WTC11 (cell line): ENCODE measurements at regions not wholly inside any gene's neighbourhood (a gene's known extent, or its start where the extent isn't known, plus 50 kb on each side); places are given as distances from the start of the nearest gene placed in this dataset.

Source experiments
- ATAC-seq: fragments of 200-7000 bp; cut with Tn5 transposase; 2 replicates; pipeline ENCODE4 v1.10.0; 2021; ENCODE audit warnings: mild to moderate bottlenecking, moderate library complexity
- CTCF ChIA-PET: fragments of 300-600 bp; sonication (Branson Sonifier 250); formaldehyde crosslinking; loops from one replicate; lab custom pipeline; 2021; ENCODE audit warnings: antibody characterized with exemption; lab: Charles Lee
- POLR2A ChIA-PET: fragments of 350-600 bp; sonication (Branson Sonifier 250); formaldehyde crosslinking; loops from one replicate; lab custom pipeline; 2021; ENCODE audit warnings: antibody characterized with exemption; lab: Charles Lee
- DNase-seq: peaks from one replicate; pipeline ENCODE4 v3.0.0; 2021; ENCODE audit warnings: low spot score
- H3K27ac Mint-ChIP-seq: 2 replicates; pipeline ENCODE4 v1.8.0; 2021; ENCODE audit warnings: mixed read lengths
- H3K27me3 Mint-ChIP-seq: 2 replicates; pipeline ENCODE4 v1.8.0; 2021; ENCODE audit warnings: low read depth, mild to moderate bottlenecking, moderate library complexity, mixed read lengths
- H3K36me3 Mint-ChIP-seq: 2 replicates; pipeline ENCODE4 v1.8.0; 2021; ENCODE audit warnings: mixed read lengths
- H3K4me1 Mint-ChIP-seq: 2 replicates; pipeline ENCODE4 v1.8.0; 2022; ENCODE audit warnings: mixed read lengths
- H3K4me3 Mint-ChIP-seq: 2 replicates; pipeline ENCODE4 v1.8.0; 2021; ENCODE audit warnings: mild to moderate bottlenecking, moderate library complexity, mixed read lengths
- H3K9me3 Mint-ChIP-seq: 2 replicates; pipeline ENCODE4 v1.8.0; 2021; ENCODE audit warnings: mixed read lengths
- AR ChIP-seq: fragments of 250-450 bp; sonication (Bioruptor Pico); IDR thresholded peaks from 2 replicates; pipeline ENCODE4 v1.9.0; 2021; ENCODE audit warnings: mild to moderate bottlenecking
- CREM ChIP-seq: sonication (generic); formaldehyde crosslinking; IDR thresholded peaks from 2 replicates; pipeline ENCODE4 v1.8.1; 2022; ENCODE audit warnings: mild to moderate bottlenecking, missing genetic modification reagents, moderate library complexity
- E2F1 ChIP-seq: sonication (generic); formaldehyde crosslinking; IDR thresholded peaks from 2 replicates; pipeline ENCODE4 v1.8.0; 2022; ENCODE audit warnings: mild to moderate bottlenecking, missing genetic modification reagents
- E2F4 ChIP-seq: sonication (generic); formaldehyde crosslinking; IDR thresholded peaks from 2 replicates; pipeline ENCODE4 v1.8.1; 2022; ENCODE audit warnings: low read depth, mild to moderate bottlenecking, moderate library complexity, missing genetic modification reagents, borderline replicate concordance
- ELF4 ChIP-seq: sonication (generic); formaldehyde crosslinking; IDR thresholded peaks from 2 replicates; pipeline ENCODE4 v1.8.1; 2022; ENCODE audit warnings: low read depth, mild to moderate bottlenecking, moderate library complexity, missing genetic modification reagents
- ETV6 ChIP-seq: sonication (generic); formaldehyde crosslinking; IDR thresholded peaks from 2 replicates; pipeline ENCODE4 v1.8.1; 2022; ENCODE audit warnings: mild to moderate bottlenecking, missing genetic modification reagents
- FOXK1 ChIP-seq: sonication (generic); formaldehyde crosslinking; IDR thresholded peaks from 2 replicates; pipeline ENCODE4 v1.8.0; 2022; ENCODE audit warnings: mild to moderate bottlenecking, moderate library complexity, missing genetic modification reagents
- GABPB1 ChIP-seq: sonication (generic); formaldehyde crosslinking; IDR thresholded peaks from 2 replicates; pipeline ENCODE4 v1.8.1; 2023; ENCODE audit warnings: mild to moderate bottlenecking, missing genetic modification reagents
- GRHL2 ChIP-seq: fragments of 250-450 bp; sonication (Bioruptor Pico); IDR thresholded peaks from 2 replicates; pipeline ENCODE4 v1.8.0; 2022; ENCODE audit warnings: mild to moderate bottlenecking, moderate library complexity; ENCODE audit not compliant: insufficient replicate concordance, severe bottlenecking
- IRF1 ChIP-seq: sonication (generic); formaldehyde crosslinking; IDR thresholded peaks from 2 replicates; pipeline ENCODE4 v1.8.0; 2023; ENCODE audit warnings: missing genetic modification reagents
- IRF2 ChIP-seq: sonication (generic); formaldehyde crosslinking; IDR thresholded peaks from 2 replicates; pipeline ENCODE4 v1.8.0; 2022; ENCODE audit warnings: low read depth, missing genetic modification reagents, borderline replicate concordance
- JUN ChIP-seq: sonication (generic); formaldehyde crosslinking; IDR thresholded peaks from 2 replicates; pipeline ENCODE4 v1.8.0; 2023; ENCODE audit warnings: mild to moderate bottlenecking, missing genetic modification reagents
- PRDM15 ChIP-seq: sonication (generic); formaldehyde crosslinking; IDR thresholded peaks from 2 replicates; pipeline ENCODE4 v1.8.0; 2022; ENCODE audit warnings: missing genetic modification reagents
- PREB ChIP-seq: sonication (generic); formaldehyde crosslinking; IDR thresholded peaks from 2 replicates; pipeline ENCODE4 v1.8.1; 2022; ENCODE audit warnings: mild to moderate bottlenecking, missing genetic modification reagents, moderate library complexity, borderline replicate concordance
- RORB ChIP-seq: fragments of 250-450 bp; sonication (Bioruptor Pico); IDR thresholded peaks from 2 replicates; pipeline ENCODE4 v1.9.0; 2021; ENCODE audit warnings: mild to moderate bottlenecking
- TCF7 ChIP-seq: sonication (generic); formaldehyde crosslinking; IDR thresholded peaks from 2 replicates; pipeline ENCODE4 v1.8.0; 2022; ENCODE audit warnings: mild to moderate bottlenecking, low read depth, missing genetic modification reagents, moderate library complexity
- TEAD1 ChIP-seq: sonication (generic); formaldehyde crosslinking; IDR thresholded peaks from 2 replicates; pipeline ENCODE4 v1.8.0; 2022; ENCODE audit warnings: mild to moderate bottlenecking, missing genetic modification reagents
- TEAD4 ChIP-seq: sonication (generic); formaldehyde crosslinking; IDR thresholded peaks from 2 replicates; pipeline ENCODE4 v1.8.0; 2022; ENCODE audit warnings: mild to moderate bottlenecking, missing genetic modification reagents
- USF2 ChIP-seq: sonication (generic); formaldehyde crosslinking; IDR thresholded peaks from 2 replicates; pipeline ENCODE4 v1.8.1; 2023; ENCODE audit warnings: mild to moderate bottlenecking, missing genetic modification reagents, moderate library complexity
- ZBTB21 ChIP-seq: sonication (generic); formaldehyde crosslinking; IDR thresholded peaks from 2 replicates; pipeline ENCODE4 v1.8.1; 2023; ENCODE audit warnings: mild to moderate bottlenecking, missing genetic modification reagents, borderline replicate concordance
- ZBTB43 ChIP-seq: sonication (generic); formaldehyde crosslinking; IDR thresholded peaks from 2 replicates; pipeline ENCODE4 v1.8.1; 2023; ENCODE audit warnings: mild to moderate bottlenecking, missing genetic modification reagents
- ZNF219 ChIP-seq: sonication (generic); formaldehyde crosslinking; IDR thresholded peaks from 2 replicates; pipeline ENCODE4 v1.8.0; 2023; ENCODE audit warnings: missing genetic modification reagents, mild to moderate bottlenecking, borderline replicate concordance
- ZNF317 ChIP-seq: sonication (generic); formaldehyde crosslinking; IDR thresholded peaks from 2 replicates; pipeline ENCODE4 v1.8.1; 2023; ENCODE audit warnings: low read depth, mild to moderate bottlenecking, moderate library complexity, missing genetic modification reagents, borderline replicate concordance
- ZNF416 ChIP-seq: fragments of 250-450 bp; sonication (Bioruptor Pico); IDR thresholded peaks from 2 replicates; pipeline ENCODE4 v1.9.0; 2021; ENCODE audit warnings: mild to moderate bottlenecking, inconsistent platforms

- DNase-seq, result no peak
- no peaks in the 10 kb centered on the region for H3K4me1 Mint-ChIP-seq
- TF ChIP-seq PREB (CRISPR knock-in tag), result no peak
- no peak for TF ChIP-seq E2F1
- TF ChIP-seq ZNF219, result no peak
- TF ChIP-seq GABPB1 (CRISPR knock-in tag), result no peak
- no peak for TF ChIP-seq TEAD1 (CRISPR knock-in tag)
- TF ChIP-seq GRHL2 (CRISPR knock-in tag), result no peak
- TF ChIP-seq ZNF416 (CRISPR knock-in tag), result no peak
- TF ChIP-seq RORB (CRISPR knock-in tag), result no peak
- no peak for TF ChIP-seq CREM (CRISPR knock-in tag)
- TF ChIP-seq PRDM15 (CRISPR knock-in tag), result no peak
- TF ChIP-seq AR (CRISPR knock-in tag), result no peak
- no peak for TF ChIP-seq JUN (CRISPR knock-in tag)
- no peak for TF ChIP-seq ETV6 (CRISPR knock-in tag)
- TF ChIP-seq USF2 (CRISPR knock-in tag), result no peak
- TF ChIP-seq IRF1 (CRISPR knock-in tag), result no peak
- TF ChIP-seq ZBTB21, result no peak
- CTCF ChIA-PET, result no interaction called here
- H3K4me3 Mint-ChIP-seq, result no peak overlapping the region
- no peaks in the 10 kb centered on the region for H3K36me3 Mint-ChIP-seq
- no peak overlapping the region for H3K27ac Mint-ChIP-seq
- peaks cover 30% of the 10 kb centered on the region for H3K9me3 Mint-ChIP-seq
- no peak for ATAC-seq
- no peaks in the 10 kb centered on the region for H3K27me3 Mint-ChIP-seq
- POLR2A ChIA-PET, result no interaction called here
These were observed 233.0 kb downstream of the PTN start for GRCh38 chr7:137110535-137110934.

GRCh38 chr7:137110091-137110509 is 233.4 kb downstream of the PTN start:
- Mint-ChIP-seq H3K4me3 (no peak overlapping the region), H3K27ac (no peak overlapping the region), H3K36me3 (no peaks in the 10 kb centered on the region), H3K9me3 (peaks cover 34% of the 10 kb centered on the region), H3K4me1 (peaks cover 3% of the 10 kb centered on the region), H3K27me3 (no peaks in the 10 kb centered on the region)
- CTCF ChIA-PET, result no interaction called here
- DNase-seq (no peak), ATAC-seq (no peak; the same call in 1 of the 2 replicates)
- POLR2A ChIA-PET, result no interaction called here
- TF ChIP-seq ZNF317 (CRISPR knock-in tag) (no peak), ELF4 (no peak), TEAD4 (CRISPR knock-in tag) (no peak), ZBTB43 (CRISPR knock-in tag) (no peak), TCF7 (CRISPR knock-in tag) (no peak), IRF2 (CRISPR knock-in tag) (no peak), E2F4 (CRISPR knock-in tag) (no peak), FOXK1 (CRISPR knock-in tag) (no peak), ZBTB21 (no peak)
